ENCODE measurements at regions not wholly inside any gene's neighbourhood (a gene's known extent, or its start where the extent isn't known, plus 50 kb on each side); places are given as distances from the start of the nearest gene placed in this dataset.

GRCh38 chr2:6641956-6642355 is 223.8 kb downstream of the CMPK2 start (continued):
- TF ChIP-seq PRDM15 (CRISPR knock-in tag; IDR thresholded peaks at IDR 0.05) (no peak), ZBTB21 (CRISPR knock-in tag; IDR thresholded peaks at IDR 0.05; ENCODE audit: borderline replicate concordance) (no peak)

GRCh38 chr2:6644261-6644660 is 221.4 kb downstream of the CMPK2 start:
- no peaks in the 10 kb centered on the region for H3K4me1 Mint-ChIP-seq
- H3K27ac Mint-ChIP-seq: no peak overlapping the region
- H3K9me3 Mint-ChIP-seq: peaks cover 84% of the 10 kb centered on the region
- POLR2A ChIA-PET: no interaction called here
- CTCF ChIA-PET: no interaction called here
- DNase-seq (ENCODE audit: low spot score) (no peak), ATAC-seq (no peak)
- H3K36me3 Mint-ChIP-seq: peaks cover 77% of the 10 kb centered on the region
- no peak overlapping the region for H3K4me3 Mint-ChIP-seq
- TF ChIP-seq ZNF396 (CRISPR knock-in tag; IDR thresholded peaks at IDR 0.05; ENCODE audit: borderline replicate concordance) (no peak), ATF3 (CRISPR knock-in tag; conservative IDR thresholded peaks at IDR 0.05) (no peak), ZNF138 (CRISPR knock-in tag; conservative IDR thresholded peaks at IDR 0.05) (no peak), GTF2I (CRISPR knock-in tag; conservative IDR thresholded peaks at IDR 0.05) (no peak), ZNF219 (CRISPR knock-in tag; IDR thresholded peaks at IDR 0.05; ENCODE audit: borderline replicate concordance) (no peak), ZBTB43 (CRISPR knock-in tag; IDR thresholded peaks at IDR 0.05) (no peak), ZSCAN18 (CRISPR knock-in tag; IDR thresholded peaks at IDR 0.05) (no peak), RORB (CRISPR knock-in tag; IDR thresholded peaks at IDR 0.05) (no peak)
- peaks cover 3% of the 10 kb centered on the region; the same call in 1 of the 2 replicates for H3K27me3 Mint-ChIP-seq (ENCODE audit: low read depth)

DNA sequence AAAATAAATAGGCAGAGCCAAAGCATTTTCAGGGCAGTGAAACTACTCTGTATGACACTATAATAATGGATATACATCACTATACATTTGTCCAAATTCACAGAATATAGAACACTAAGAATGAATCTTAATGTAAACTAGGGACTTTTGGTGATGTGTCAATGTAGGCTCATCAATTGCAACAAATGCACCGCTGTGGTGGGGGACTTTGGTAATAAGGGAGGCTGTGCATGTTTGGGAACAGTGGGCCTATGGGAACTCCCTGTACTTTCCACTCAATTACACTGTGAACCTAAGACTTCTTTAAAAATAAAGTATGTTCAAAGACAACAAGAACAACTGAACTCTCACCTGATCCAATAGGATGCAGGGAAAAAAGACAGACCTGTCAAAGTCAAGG is 220.7 kb downstream of the CMPK2 start:
- ATAC-seq: no peak
- H3K36me3 Mint-ChIP-seq: peaks cover 82% of the 10 kb centered on the region
- TF ChIP-seq MXD4 (CRISPR knock-in tag; IDR thresholded peaks at IDR 0.05; ENCODE audit: borderline replicate concordance) (no peak), GRHL2 (CRISPR knock-in tag; IDR thresholded peaks at IDR 0.05; ENCODE audit: insufficient replicate concordance, severe bottlenecking) (no peak), JUN (CRISPR knock-in tag; IDR thresholded peaks at IDR 0.05) (no peak), ZNF317 (CRISPR knock-in tag; IDR thresholded peaks at IDR 0.05; ENCODE audit: borderline replicate concordance, low read depth) (no peak), CBFB (CRISPR knock-in tag; IDR thresholded peaks at IDR 0.05; ENCODE audit: low read depth) (no peak), SMAD3 (CRISPR knock-in tag; IDR thresholded peaks at IDR 0.05; ENCODE audit: borderline replicate concordance) (no peak), ZNF416 (CRISPR knock-in tag; IDR thresholded peaks at IDR 0.05) (no peak), ZMAT4 (CRISPR knock-in tag; IDR thresholded peaks at IDR 0.05) (no peak), RORB (CRISPR knock-in tag; IDR thresholded peaks at IDR 0.05) (no peak), E2F4 (CRISPR knock-in tag; IDR thresholded peaks at IDR 0.05; ENCODE audit: borderline replicate concordance, low read depth) (no peak), NFYB (CRISPR knock-in tag; conservative IDR thresholded peaks at IDR 0.05; ENCODE audit: low read depth) (no peak), ZNF396 (CRISPR knock-in tag; IDR thresholded peaks at IDR 0.05; ENCODE audit: borderline replicate concordance) (no peak)
- TF ChIP-seq, protein P1, sequence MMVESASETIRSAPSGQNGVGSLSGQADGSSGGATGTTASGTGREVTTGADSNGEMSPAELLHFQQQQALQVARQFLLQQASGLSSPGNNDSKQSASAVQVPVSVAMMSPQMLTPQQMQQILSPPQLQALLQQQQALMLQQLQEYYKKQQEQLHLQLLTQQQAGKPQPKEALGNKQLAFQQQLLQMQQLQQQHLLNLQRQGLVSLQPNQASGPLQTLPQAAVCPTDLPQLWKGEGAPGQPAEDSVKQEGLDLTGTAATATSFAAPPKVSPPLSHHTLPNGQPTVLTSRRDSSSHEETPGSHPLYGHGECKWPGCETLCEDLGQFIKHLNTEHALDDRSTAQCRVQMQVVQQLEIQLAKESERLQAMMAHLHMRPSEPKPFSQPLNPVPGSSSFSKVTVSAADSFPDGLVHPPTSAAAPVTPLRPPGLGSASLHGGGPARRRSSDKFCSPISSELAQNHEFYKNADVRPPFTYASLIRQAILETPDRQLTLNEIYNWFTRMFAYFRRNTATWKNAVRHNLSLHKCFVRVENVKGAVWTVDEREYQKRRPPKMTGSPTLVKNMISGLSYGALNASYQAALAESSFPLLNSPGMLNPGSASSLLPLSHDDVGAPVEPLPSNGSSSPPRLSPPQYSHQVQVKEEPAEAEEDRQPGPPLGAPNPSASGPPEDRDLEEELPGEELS (CRISPR knock-in tag; IDR thresholded peaks at IDR 0.05): no peak
- CTCF ChIA-PET: no interaction called here
- H3K27ac Mint-ChIP-seq: no peak overlapping the region
- no peaks in the 10 kb centered on the region for H3K4me1 Mint-ChIP-seq
- POLR2A ChIA-PET: no interaction called here
- H3K9me3 Mint-ChIP-seq: peaks cover 86% of the 10 kb centered on the region
- peaks cover 3% of the 10 kb centered on the region; the same call in 1 of the 2 replicates for H3K27me3 Mint-ChIP-seq (ENCODE audit: low read depth)
- H3K4me3 Mint-ChIP-seq: no peak overlapping the region
- DNase-seq (ENCODE audit: low spot score): no peak

Measured in WTC11 (cell line).